AG04450 (cell line): ENCODE measurements at regions not wholly inside any gene's neighbourhood (a gene's known extent, or its start where the extent isn't known, plus 50 kb on each side); places are given as distances from the start of the nearest gene placed in this dataset.

ENCODE experiments used
- CTCF ChIA-PET: fragments of 300-600, 350-600 bp; formaldehyde crosslinking; extraction: SDS; loops from one replicate; lab custom pipeline; 2022; ENCODE audit warnings: antibody characterized with exemption, inconsistent platforms; lab: Charles Lee
- POLR2A ChIA-PET: fragments of 350-600 bp; formaldehyde crosslinking; extraction: SDS; loops from one replicate; lab custom pipeline; 2021; ENCODE audit warnings: antibody characterized with exemption, inconsistent platforms; lab: Yijun Ruan, JAX
- DNase-seq: peaks from one replicate; pipeline ENCODE4 v3.0.0-alpha.2; 2011; ENCODE audit warnings: low read depth, low spot score
- H3K27ac ChIP-seq: one replicate; pipeline ENCODE4 v1.5.1; 2012; ENCODE audit warnings: low read depth, low read length, control low read depth
- H3K27me3 ChIP-seq: one replicate; pipeline ENCODE4 v1.6.0; 2012; ENCODE audit warnings: low read length; ENCODE audit not compliant: control insufficient read depth, insufficient read depth
- H3K4me3 ChIP-seq: 2 replicates; pipeline ENCODE4 v1.5.1; 2011; ENCODE audit warnings: mild to moderate bottlenecking, low read depth, low read length, control low read depth
- H3K9me3 ChIP-seq: 2 replicates; pipeline ENCODE4 v1.5.1; 2012; ENCODE audit warnings: low read length; ENCODE audit not compliant: control insufficient read depth, insufficient read depth
- TF ChIP-seq, protein P1 (sequence below): IDR thresholded peaks from 2 replicates; pipeline ENCODE4 v1.5.1; 2011; ENCODE audit warnings: low read depth, low read length, control low read depth, inconsistent platforms

GRCh38 chr12:24608637-24609285, 340.1 kb downstream of the BCAT1 start:
- DNase-seq, result no peak
- ChIA-PET CTCF (no interaction called here), POLR2A (no interaction called here)
- Histone ChIP-seq H3K9me3 (peaks cover 15% of the 10 kb centered on the region), H3K27ac (no peak overlapping the region), H3K27me3 (no peaks in the 10 kb centered on the region), H3K4me3 (no peak overlapping the region)
- TF ChIP-seq, protein P1, sequence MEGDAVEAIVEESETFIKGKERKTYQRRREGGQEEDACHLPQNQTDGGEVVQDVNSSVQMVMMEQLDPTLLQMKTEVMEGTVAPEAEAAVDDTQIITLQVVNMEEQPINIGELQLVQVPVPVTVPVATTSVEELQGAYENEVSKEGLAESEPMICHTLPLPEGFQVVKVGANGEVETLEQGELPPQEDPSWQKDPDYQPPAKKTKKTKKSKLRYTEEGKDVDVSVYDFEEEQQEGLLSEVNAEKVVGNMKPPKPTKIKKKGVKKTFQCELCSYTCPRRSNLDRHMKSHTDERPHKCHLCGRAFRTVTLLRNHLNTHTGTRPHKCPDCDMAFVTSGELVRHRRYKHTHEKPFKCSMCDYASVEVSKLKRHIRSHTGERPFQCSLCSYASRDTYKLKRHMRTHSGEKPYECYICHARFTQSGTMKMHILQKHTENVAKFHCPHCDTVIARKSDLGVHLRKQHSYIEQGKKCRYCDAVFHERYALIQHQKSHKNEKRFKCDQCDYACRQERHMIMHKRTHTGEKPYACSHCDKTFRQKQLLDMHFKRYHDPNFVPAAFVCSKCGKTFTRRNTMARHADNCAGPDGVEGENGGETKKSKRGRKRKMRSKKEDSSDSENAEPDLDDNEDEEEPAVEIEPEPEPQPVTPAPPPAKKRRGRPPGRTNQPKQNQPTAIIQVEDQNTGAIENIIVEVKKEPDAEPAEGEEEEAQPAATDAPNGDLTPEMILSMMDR, result no peak

- TF ChIP-seq, protein P1, result no peak
- CTCF ChIA-PET, result no interaction called here
Observed at GRCh38 chr12:24608108-24608507, 340.8 kb downstream of the BCAT1 start.

GRCh38 chr12:24605916-24606315, 343.0 kb downstream of the BCAT1 start:
- TF ChIP-seq, protein P1, result no peak
- CTCF ChIA-PET, result no interaction called here
- DNase-seq, result no peak
- Histone ChIP-seq H3K4me3 (no peak overlapping the region), H3K27ac (no peak overlapping the region), H3K9me3 (peaks cover 11% of the 10 kb centered on the region), H3K27me3 (no peaks in the 10 kb centered on the region)
- POLR2A ChIA-PET, result no interaction called here

More at GRCh38 chr12:24608108-24608507, 340.8 kb downstream of the BCAT1 start:
- POLR2A ChIA-PET, result no interaction called here
- peaks cover 15% of the 10 kb centered on the region for H3K9me3 ChIP-seq
- no peak overlapping the region for H3K27ac ChIP-seq
- no peak overlapping the region for H3K4me3 ChIP-seq
- DNase-seq, result no peak
- no peaks in the 10 kb centered on the region for H3K27me3 ChIP-seq

- TF ChIP-seq, protein P1, result no peak
- CTCF ChIA-PET, result no interaction called here
Observed at GRCh38 chr12:24605466-24605865, 343.4 kb downstream of the BCAT1 start.

DNA sequence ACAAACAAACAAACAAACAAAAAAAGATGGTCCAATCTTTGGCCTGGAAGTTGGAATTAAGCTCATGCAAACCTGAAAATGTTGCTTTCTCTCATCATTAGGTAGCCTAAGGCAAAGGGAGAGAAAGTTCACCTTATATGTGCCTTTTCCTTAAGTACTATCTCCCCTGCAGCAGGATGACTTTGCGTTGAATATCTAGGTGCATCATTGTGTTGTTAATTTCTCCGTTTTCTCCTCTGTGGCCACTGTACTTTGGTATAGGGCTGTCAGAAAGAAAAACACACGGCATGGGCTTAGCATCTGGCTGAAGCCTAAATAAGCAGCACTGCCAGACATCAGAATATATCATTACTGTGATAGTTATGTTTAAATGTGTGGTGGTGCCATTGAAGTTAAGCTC, 345.5 kb downstream of the BCAT1 start:
- TF ChIP-seq, protein P1, result no peak
- DNase-seq, result no peak
- H3K9me3 ChIP-seq, result peaks cover 11% of the 10 kb centered on the region
- H3K4me3 ChIP-seq, result no peak overlapping the region
- H3K27ac ChIP-seq, result no peak overlapping the region
- no peaks in the 10 kb centered on the region for H3K27me3 ChIP-seq
- CTCF ChIA-PET, result interaction anchor here (0.6 kb wide), 1 partner anchor 243 kb away, joined by 3 read pairs; no protein-coding TSS in a partner anchor
- POLR2A ChIA-PET, result no interaction called here

More at GRCh38 chr12:24605466-24605865, 343.4 kb downstream of the BCAT1 start:
- Histone ChIP-seq H3K4me3 (no peak overlapping the region), H3K27me3 (no peaks in the 10 kb centered on the region), H3K9me3 (peaks cover 11% of the 10 kb centered on the region), H3K27ac (no peak overlapping the region)
- DNase-seq, result no peak
- POLR2A ChIA-PET, result no interaction called here
